Adipose tissue (tissue), 3 donors: ENCODE measurements at regions not wholly inside any gene's neighbourhood (a gene's known extent, or its start where the extent isn't known, plus 50 kb on each side); places are given as distances from the start of the nearest gene placed in this dataset.

Source experiments
- H3K27ac ChIP-seq: one replicate; pipeline ENCODE4 v1.5.1; 2013; ENCODE audit warnings: low read depth, low read length
- WGBS, 3 donors: extraction: QIAGEN DNeasy Blood & Tissue Kit; methylation state at CpG; one replicate each; pipeline ENCODE4 v1.1.7; 2013; 5-methylcytosine and 5-hydroxymethylcytosine counted together
- donor health status: healthy with polysubstance abuse.
- donor health status: Bipolar disorder and iron deficiency.
- donor health status: healthy.

GRCh38 chr5:42912184-42912798 is 100.6 kb upstream of the SELENOP start:
- H3K27ac ChIP-seq, result no peak overlapping the region
- 57 to 71% (median 65%) methylated on average over 8 of the region's 8 CpGs for WGBS, 3 donors

- no peak overlapping the region for H3K27ac ChIP-seq
- WGBS, 3 donors, result 5 to 9% (median 7%) methylated on average over 30 of the region's 30 CpGs
These were observed 97.1 kb upstream of the SELENOP start for GRCh38 chr5:42908509-42909488.

GRCh38 chr5:42908086-42908485 is 96.4 kb upstream of the SELENOP start:
- no peak overlapping the region for H3K27ac ChIP-seq
- WGBS, 3 donors, result 39 to 52% (median 49%) methylated on average over 2 of the region's 2 CpGs

- WGBS, 3 donors, result 82 to 97% (median 92%) methylated on average over 1 of the region's 1 CpG
- H3K27ac ChIP-seq, result no peak overlapping the region
These were observed 94.1 kb upstream of the SELENOP start for GRCh38 chr5:42905827-42906226.

- 91 to 96% (median 93%) methylated on average over 1 of the region's 1 CpG for WGBS, 3 donors
- no peak overlapping the region for H3K27ac ChIP-seq
These were observed 89.0 kb upstream of the SELENOP start for GRCh38 chr5:42900734-42901133.

- no peak overlapping the region for H3K27ac ChIP-seq
- 84 to 92% (median 92%) methylated on average over 14 of the region's 14 CpGs for WGBS, 3 donors
These were observed 87.1 kb upstream of the SELENOP start for GRCh38 chr5:42898760-42899159.

GRCh38 chr5:42896523-42896922 is 84.8 kb upstream of the SELENOP start:
- no peak overlapping the region for H3K27ac ChIP-seq
- 56 to 83% (median 57%) methylated on average over 3 of the region's 3 CpGs for WGBS, 3 donors

GRCh38 chr5:42894057-42894456 is 82.4 kb upstream of the SELENOP start:
- WGBS, 3 donors, result 46 to 64% (median 60%) methylated on average over 20 of the region's 20 CpGs
- no peak overlapping the region for H3K27ac ChIP-seq

- H3K27ac ChIP-seq, result no peak overlapping the region
- WGBS, 3 donors, result 23 to 24% (median 23%) methylated on average over 4 of the region's 4 CpGs
These were observed 77.7 kb upstream of the SELENOP start for GRCh38 chr5:42889311-42889933.

GRCh38 chr5:42888771-42889170 is 77.1 kb upstream of the SELENOP start:
- WGBS, 3 donors, result 72 to 79% (median 75%) methylated on average over 7 of the region's 7 CpGs

GRCh38 chr5:42887575-42887974 is 75.9 kb upstream of the SELENOP start:
- no peak overlapping the region for H3K27ac ChIP-seq
- 10 to 50% (median 33%) methylated on average over 1 of the region's 1 CpG for WGBS, 3 donors

More at GRCh38 chr5:42888771-42889170, 77.1 kb upstream of the SELENOP start:
- no peak overlapping the region for H3K27ac ChIP-seq

GRCh38 chr5:42887097-42887496 is 75.4 kb upstream of the SELENOP start:
- H3K27ac ChIP-seq, result no peak overlapping the region
- WGBS, 3 donors, result 54 to 62% (median 62%) methylated on average over 6 of the region's 6 CpGs

- H3K27ac ChIP-seq, result no peak overlapping the region
- WGBS, 3 donors, result 43 to 57% (median 49%) methylated on average over 1 of the region's 1 CpG
These were observed 74.9 kb upstream of the SELENOP start for GRCh38 chr5:42886635-42887034.

- WGBS, 3 donors, result 79 to 96% (median 86%) methylated on average over 1 of the region's 1 CpG
These were observed 72.6 kb upstream of the SELENOP start for GRCh38 chr5:42884326-42884725.

GRCh38 chr5:42881416-42882117 is 69.9 kb upstream of the SELENOP start:
- 60 to 77% (median 62%) methylated on average over 5 of the region's 5 CpGs for WGBS, 3 donors
- H3K27ac ChIP-seq, result no peak overlapping the region

More at GRCh38 chr5:42884326-42884725, 72.6 kb upstream of the SELENOP start:
- no peak overlapping the region for H3K27ac ChIP-seq

GRCh38 chr5:42880496-42881150 is 68.9 kb upstream of the SELENOP start:
- 47 to 54% (median 51%) methylated on average over 1 of the region's 1 CpG for WGBS, 3 donors
- no peak overlapping the region for H3K27ac ChIP-seq

GRCh38 chr5:42879291-42879690 is 67.6 kb upstream of the SELENOP start:
- 81 to 88% (median 86%) methylated on average over 2 of the region's 2 CpGs for WGBS, 3 donors

GRCh38 chr5:42878550-42878949 is 66.9 kb upstream of the SELENOP start:
- WGBS, 3 donors, result 61 to 84% (median 81%) methylated on average over 4 of the region's 4 CpGs
- no peak overlapping the region for H3K27ac ChIP-seq

More at GRCh38 chr5:42879291-42879690, 67.6 kb upstream of the SELENOP start:
- H3K27ac ChIP-seq, result no peak overlapping the region
